ENCODE measurements at regions not wholly inside any gene's neighbourhood (a gene's known extent, or its start where the extent isn't known, plus 50 kb on each side); places are given as distances from the start of the nearest gene placed in this dataset.
A peak's percentile ranks its signal among the peaks of the same experiment; 100 is the strongest.

- POLR2A ChIA-PET: no interaction called here
- Mint-ChIP-seq H3K27me3 (no peaks in the 10 kb centered on the region), H3K9me3 (no peaks in the 10 kb centered on the region), H3K4me3 (no peak overlapping the region), H3K4me1 (ENCODE audit: low read depth) (no peaks in the 10 kb centered on the region), H3K27ac (no peak overlapping the region), H3K36me3 (ENCODE audit: low read depth) (no peaks in the 10 kb centered on the region)
- TF ChIP-seq CTCF (IDR thresholded peaks at IDR 0.05): no peak
- DNase-seq (no peak), ATAC-seq (ENCODE audit: poor library complexity) (no peak)
- Histone ChIP-seq H3K27me3 (ENCODE audit: control insufficient read depth in 1 of 2, insufficient read depth in 2 of 2, low read length in 2 of 2) (peaks cover 0 to 5% of the 10 kb centered on the region in 2 experiments), H3K36me3 (ENCODE audit: insufficient read depth, low read length) (no peaks in the 10 kb centered on the region), H3K4me1 (ENCODE audit: insufficient read depth, low read length) (no peaks in the 10 kb centered on the region), H3K9me3 (ENCODE audit: control insufficient read depth in 1 of 2, insufficient read depth in 1 of 2, low read length in 2 of 2) (peaks cover 0 to 4% of the 10 kb centered on the region in 2 experiments), H3K27ac (ENCODE audit: low read depth in 1 of 2, low read length in 2 of 2) (no peak overlapping the region), H3K4me3 (ENCODE audit: low read length) (no peak overlapping the region)
- CTCF ChIA-PET: no interaction called here
- intact Hi-C loops (cut with DNase I, micrococcal nuclease): no loop called here
Observed at GRCh38 chr7:16967300-16967811, 85.6 kb upstream of the AGR3 start.

GRCh38 chr7:16970732-16971482 lies 89.1 kb upstream of the AGR3 start:
- TF ChIP-seq CTCF (IDR thresholded peaks at IDR 0.05): no peak
- ATAC-seq (ENCODE audit: poor library complexity) (no peak), DNase-seq (no peak)
- H3K4me1 Mint-ChIP-seq (ENCODE audit: low read depth): peaks cover 6% of the 10 kb centered on the region
- intact Hi-C loops (cut with DNase I, micrococcal nuclease): no loop called here
- no peak overlapping the region for H3K27ac Mint-ChIP-seq
- Histone ChIP-seq H3K4me1 (ENCODE audit: insufficient read depth, low read length) (no peaks in the 10 kb centered on the region), H3K27ac (ENCODE audit: low read depth in 1 of 2, low read length in 2 of 2) (no peak overlapping the region), H3K36me3 (ENCODE audit: insufficient read depth, low read length) (no peaks in the 10 kb centered on the region), H3K27me3 (ENCODE audit: control insufficient read depth in 1 of 2, insufficient read depth in 2 of 2, low read length in 2 of 2) (peaks cover 0 to 5% of the 10 kb centered on the region in 2 experiments), H3K9me3 (ENCODE audit: control insufficient read depth in 1 of 2, insufficient read depth in 1 of 2, low read length in 2 of 2) (peaks cover 0 to under 1% of the 10 kb centered on the region in 2 experiments), H3K4me3 (ENCODE audit: low read length) (no peak overlapping the region)
- POLR2A ChIA-PET: interaction anchor here (0.6 kb wide), 1 partner anchor 110 kb away, joined by 3 read pairs; no protein-coding TSS in a partner anchor
- CTCF ChIA-PET: no interaction called here
- no peaks in the 10 kb centered on the region for H3K9me3 Mint-ChIP-seq
- no peaks in the 10 kb centered on the region for H3K27me3 Mint-ChIP-seq
- no peak overlapping the region for H3K4me3 Mint-ChIP-seq
- H3K36me3 Mint-ChIP-seq (ENCODE audit: low read depth): no peaks in the 10 kb centered on the region

- ATAC-seq (ENCODE audit: poor library complexity): no peak
- intact Hi-C loops (cut with DNase I, micrococcal nuclease): no loop called here
- POLR2A ChIA-PET: no interaction called here
Observed at GRCh38 chr7:16975712-16976111, 93.9 kb upstream of the AGR3 start.

More at GRCh38 chr7:16975712-16976111, 93.9 kb upstream of the AGR3 start:
- H3K36me3 ChIP-seq (ENCODE audit: insufficient read depth, low read length): no peaks in the 10 kb centered on the region
- H3K27me3 ChIP-seq (ENCODE audit: control insufficient read depth in 1 of 2, insufficient read depth in 2 of 2, low read length in 2 of 2): no peaks in the 10 kb centered on the region
- Mint-ChIP-seq H3K27ac (no peak overlapping the region), H3K4me1 (ENCODE audit: low read depth) (peaks cover 7% of the 10 kb centered on the region), H3K4me3 (no peak overlapping the region), H3K27me3 (no peaks in the 10 kb centered on the region), H3K9me3 (no peaks in the 10 kb centered on the region), H3K36me3 (ENCODE audit: low read depth) (no peaks in the 10 kb centered on the region)
- CTCF ChIA-PET: no interaction called here
- no peak overlapping the region for H3K27ac ChIP-seq (ENCODE audit: low read depth in 1 of 2, low read length in 2 of 2)
- no peaks in the 10 kb centered on the region for H3K9me3 ChIP-seq (ENCODE audit: control insufficient read depth in 1 of 2, insufficient read depth in 1 of 2, low read length in 2 of 2)
- peak in 2 of 14 experiments; percentile 5 to 10 for DNase-seq
- no peak overlapping the region for H3K4me3 ChIP-seq (ENCODE audit: low read length)
- H3K4me1 ChIP-seq (ENCODE audit: insufficient read depth, low read length): no peaks in the 10 kb centered on the region
- no peak for TF ChIP-seq CTCF (IDR thresholded peaks at IDR 0.05)

Data from CD4-positive, alpha-beta T cell (primary cell).